ENCODE measurements at regions not wholly inside any gene's neighbourhood (a gene's known extent, or its start where the extent isn't known, plus 50 kb on each side); places are given as distances from the start of the nearest gene placed in this dataset.

DNA sequence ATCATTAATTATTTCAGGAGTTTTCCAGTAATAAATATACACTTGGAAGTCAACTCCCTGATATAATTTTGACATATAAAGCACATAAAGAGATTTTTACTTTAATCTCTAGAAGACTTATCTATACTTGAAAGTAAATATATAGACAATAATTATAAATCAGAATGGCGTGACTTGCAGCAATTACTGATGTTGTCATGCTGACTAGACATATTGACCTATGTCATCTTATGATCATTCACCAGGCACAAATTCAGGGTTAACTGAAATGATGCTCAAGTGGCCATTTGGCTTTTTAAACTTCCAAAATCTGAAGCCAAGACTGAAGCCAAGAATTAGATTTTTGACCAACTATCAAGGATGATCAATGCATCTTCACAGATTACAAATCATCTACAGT, 192.2 kb downstream of the MCHR2 start:
- intact Hi-C loops (cut with micrococcal nuclease), result no loop called here

DNA sequence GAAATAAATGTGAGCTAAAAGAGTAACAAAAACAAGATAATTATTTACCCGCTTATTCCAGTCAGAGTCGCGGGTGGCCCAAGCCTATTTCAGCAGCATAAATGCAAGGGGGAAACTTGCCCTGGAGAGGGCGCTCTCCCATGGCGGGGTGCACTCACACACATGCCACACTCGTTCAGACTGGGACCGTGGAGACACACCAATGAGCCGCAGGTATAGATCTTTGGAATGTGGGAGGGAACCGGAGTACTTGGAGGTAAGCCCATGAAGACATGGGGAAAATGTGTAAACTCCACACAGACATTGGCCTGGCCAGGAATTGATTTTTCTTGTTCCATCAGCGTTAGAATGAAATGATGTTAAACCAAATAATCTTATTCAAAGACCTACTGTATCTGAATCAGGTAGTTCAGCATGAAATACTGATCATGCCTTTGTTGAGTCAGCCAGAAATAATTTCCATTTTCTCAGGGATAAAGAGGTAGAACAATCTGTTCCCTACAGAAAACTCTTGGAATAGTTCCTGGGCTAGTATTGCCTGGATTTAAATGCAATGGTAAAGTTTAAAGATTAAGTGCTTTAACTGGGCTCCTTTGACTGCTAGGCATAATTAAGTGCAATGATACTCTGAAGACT, 191.5 kb downstream of the MCHR2 start:
- intact Hi-C loops (cut with micrococcal nuclease), result no loop called here

DNA sequence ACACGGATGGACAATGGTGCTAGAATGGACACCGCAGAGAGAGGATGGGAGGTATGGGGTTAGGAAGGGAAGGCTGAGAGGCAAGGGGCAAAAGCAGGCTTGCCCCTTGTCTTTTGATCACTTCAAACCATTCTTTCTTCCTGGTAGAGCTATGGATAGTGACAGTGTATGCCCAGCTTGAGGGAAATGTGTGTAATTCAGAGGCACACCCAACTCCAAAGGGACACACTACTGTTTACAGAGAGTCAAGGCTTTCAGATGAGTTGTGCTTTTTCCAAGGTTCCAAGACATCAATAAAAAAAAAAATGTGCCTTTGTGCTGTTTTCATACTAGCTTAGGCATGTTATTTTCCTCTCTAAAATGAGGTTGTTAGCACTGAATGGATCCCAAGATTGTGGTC, 185.0 kb downstream of the MCHR2 start:
- intact Hi-C loops (cut with micrococcal nuclease), result no loop called here

DNA sequence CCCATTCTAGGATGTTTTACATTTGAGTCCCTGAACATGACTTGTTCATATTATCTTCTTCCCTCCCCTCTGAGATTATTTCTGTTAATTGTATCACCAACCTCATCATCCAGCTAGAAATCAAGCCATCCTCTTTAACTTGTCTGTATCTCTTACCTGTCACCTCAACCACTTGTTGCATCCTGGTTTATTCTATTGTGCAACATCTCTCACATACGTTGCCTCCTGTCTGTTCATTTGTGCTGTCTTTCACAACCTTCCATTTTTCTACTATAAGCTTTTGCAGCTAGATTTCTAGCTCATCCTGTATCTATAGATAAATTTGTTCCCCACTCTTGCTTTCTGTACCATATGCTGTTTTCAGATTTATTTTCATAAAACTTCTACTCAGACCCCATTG, 183.7 kb downstream of the MCHR2 start:
- intact Hi-C loops (cut with micrococcal nuclease), result no loop called here

DNA sequence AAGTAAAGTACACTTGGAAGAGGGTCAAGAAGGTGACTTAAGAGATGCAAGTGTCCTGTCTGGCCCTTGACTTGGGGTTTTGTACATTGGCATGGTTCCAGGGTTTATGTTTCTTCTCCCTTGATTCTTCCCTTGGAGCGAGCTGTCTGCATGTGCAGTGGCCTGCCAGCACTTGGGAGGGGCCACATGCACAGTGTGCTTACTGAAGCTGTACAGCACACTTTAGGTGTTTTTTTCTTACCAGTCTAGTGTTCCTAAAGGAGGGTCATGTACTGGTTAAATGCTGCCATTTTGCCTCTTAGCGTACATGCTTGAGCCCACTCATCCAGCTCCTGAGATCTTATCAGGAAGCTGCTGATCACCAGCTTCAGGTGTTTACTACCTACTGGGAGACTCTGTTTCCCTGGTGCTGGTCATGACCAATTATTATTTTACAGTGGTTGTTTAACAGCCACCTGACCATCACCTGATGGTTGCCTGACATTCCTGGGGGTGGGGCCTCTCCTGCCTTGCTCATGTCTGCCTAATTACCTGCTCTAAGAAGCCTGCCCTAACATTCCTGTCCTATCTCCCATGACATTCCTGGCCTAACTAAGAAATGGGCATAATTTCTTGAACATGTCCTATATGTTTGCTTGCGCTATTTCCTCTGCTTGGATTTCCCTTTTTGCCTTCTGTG, 182.9 kb downstream of the MCHR2 start:
- intact Hi-C loops (cut with micrococcal nuclease), result no loop called here

DNA sequence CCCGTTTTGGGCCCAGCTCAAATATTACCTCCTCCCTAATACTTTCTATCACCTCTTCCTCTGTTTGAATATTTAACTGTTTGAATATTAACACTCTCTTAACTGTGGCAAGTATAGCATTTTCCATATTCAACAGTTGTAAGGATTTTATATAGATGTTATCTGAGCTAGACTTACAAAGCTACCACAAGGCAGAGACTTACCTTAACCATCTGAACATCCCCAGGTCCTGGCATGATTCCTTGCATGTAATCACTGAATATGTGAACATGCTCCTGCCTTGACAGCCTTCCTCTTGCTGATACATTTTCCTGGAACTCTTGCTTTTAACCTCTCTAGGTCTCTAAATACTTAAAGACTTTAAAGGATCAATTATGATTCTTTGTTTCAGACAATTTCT, 182.4 kb downstream of the MCHR2 start:
- intact Hi-C loops (cut with micrococcal nuclease), result no loop called here

DNA sequence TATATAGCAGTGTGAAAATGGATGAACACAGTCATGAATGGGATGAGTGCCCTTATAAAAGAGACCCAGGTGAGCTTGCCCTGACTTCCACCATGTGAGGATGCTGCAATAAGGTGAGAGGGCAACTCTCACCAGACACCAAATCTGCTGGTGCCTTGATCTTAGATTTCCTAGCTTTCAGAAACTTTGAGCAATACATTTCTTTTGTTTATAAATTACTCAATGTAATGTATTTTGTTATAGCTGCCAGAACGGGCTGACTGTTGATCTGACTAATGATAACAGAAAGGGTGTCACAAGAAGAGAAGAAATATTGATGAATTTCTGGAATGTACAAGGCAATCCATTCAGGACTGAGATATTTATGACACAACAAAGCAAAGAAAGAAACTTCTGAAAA, 180.5 kb downstream of the MCHR2 start:
- intact Hi-C loops (cut with micrococcal nuclease), result no loop called here

DNA sequence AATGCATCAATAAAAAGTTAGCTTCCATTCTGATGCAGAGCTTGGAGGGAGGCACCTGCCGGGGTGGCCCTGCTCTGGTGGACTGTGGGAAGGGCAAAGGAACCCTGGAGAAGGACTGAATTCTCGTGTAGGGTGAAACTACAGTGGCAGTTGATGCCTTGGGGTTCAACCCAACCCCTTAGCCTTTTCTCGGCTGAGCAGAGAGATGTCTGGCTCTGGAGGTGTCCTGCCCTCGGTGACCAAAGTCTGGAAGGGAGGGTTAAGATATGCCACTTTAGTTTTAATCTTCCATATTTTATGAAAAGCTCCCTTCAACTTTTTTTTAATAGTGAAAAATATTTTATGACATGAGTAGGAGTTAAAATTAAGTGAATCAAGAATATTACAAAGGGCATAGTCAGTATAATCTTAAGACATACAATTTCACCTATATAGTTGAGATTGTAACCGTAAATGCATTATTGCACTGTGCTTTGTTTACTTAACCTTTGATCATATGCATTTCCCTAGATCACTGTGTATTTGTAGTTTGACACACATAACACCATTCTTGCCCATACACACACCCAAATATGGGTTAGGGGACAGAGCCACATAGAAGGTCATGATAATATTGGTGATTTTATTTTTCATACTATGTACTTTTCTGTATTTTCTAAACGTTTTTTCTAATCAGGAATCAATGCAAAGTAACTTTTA, 179.6 kb downstream of the MCHR2 start:
- intact Hi-C loops (cut with micrococcal nuclease), result no loop called here

DNA sequence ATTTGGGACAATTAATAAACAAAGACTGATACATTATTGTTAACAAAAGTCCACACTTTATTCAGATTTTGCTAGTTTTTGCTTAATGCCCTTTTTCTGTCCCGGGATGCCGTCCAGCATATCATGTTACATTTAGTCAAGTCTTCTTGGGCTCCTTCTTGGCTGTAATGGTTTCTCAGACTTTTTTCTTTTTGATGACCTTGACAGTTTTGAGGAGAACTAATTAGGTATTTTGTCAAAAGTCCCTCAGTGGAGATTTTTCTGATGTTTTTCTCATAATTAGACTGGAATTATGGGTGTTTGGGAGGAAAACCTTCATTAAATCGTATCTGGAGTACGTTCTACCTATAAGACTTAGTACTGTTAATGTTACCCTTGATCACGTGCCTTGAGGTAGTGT, 177.2 kb downstream of the MCHR2 start:
- intact Hi-C loops (cut with micrococcal nuclease), result no loop called here

DNA sequence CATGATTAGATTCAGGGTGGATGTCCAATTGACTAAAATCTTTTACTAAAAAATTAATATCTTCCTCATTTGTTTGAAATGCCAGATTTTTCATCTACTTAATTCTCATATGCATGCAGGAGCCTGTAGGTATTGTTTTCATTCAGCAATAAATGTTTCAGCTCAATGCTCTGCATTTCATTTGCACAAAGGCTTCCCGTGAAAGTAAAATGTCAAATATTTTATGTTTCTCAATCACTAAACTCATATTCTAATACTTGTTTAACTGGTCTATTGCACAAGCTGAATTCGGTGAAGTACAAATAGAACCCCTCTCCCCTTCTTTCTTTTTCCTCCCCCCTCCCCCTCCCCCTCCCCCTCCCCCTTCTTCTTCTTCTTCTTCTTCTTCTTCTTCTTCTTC, 175.9 kb downstream of the MCHR2 start:
- intact Hi-C loops (cut with micrococcal nuclease), result no loop called here

DNA sequence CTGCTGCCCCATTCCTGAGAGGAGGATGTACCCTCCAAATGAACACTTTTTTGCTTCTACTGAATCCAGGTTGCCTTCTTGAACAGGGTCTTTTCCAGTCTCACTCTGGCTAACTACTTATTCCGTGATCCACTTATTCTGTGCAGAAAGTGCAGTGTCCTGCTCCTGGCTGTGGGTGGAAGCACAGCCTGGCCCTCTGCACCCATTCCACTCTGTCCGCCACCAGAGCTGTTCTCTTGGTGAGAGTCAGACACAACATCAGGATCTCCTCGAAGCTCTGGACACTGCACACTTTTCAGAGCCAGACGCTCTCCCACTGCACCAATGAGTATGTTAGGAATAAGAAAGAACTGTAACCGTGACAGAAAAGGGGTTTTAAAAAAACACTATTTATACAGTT, 174.2 kb downstream of the MCHR2 start:
- intact Hi-C loops (cut with micrococcal nuclease), result loop anchor here (5.0 kb wide), 1 partner anchor 253 kb away; the partner anchor contains the start of gene CCNC

DNA sequence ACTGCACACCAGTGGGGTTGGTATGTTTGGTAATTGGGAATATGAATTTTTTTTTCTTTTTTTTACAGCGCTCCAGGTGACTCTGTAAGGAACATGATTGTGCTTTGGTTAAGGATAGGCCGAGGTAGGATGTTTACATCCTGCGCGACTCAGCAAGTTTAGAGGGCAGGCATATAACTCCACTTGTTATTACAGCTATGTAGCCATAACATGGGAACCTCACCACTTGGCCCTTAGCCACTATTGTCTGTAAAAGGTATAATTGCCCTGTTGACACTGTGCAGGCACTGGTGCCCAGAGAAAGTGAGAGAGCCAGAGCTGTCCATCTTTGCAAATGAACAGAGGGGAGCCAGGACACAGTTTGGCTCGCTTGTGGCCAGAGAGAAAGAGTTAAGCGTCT, 172.9 kb downstream of the MCHR2 start:
- intact Hi-C loops (cut with micrococcal nuclease), result loop anchor here (5.0 kb wide), 1 partner anchor 254 kb away; the partner anchor contains the start of gene CCNC

DNA sequence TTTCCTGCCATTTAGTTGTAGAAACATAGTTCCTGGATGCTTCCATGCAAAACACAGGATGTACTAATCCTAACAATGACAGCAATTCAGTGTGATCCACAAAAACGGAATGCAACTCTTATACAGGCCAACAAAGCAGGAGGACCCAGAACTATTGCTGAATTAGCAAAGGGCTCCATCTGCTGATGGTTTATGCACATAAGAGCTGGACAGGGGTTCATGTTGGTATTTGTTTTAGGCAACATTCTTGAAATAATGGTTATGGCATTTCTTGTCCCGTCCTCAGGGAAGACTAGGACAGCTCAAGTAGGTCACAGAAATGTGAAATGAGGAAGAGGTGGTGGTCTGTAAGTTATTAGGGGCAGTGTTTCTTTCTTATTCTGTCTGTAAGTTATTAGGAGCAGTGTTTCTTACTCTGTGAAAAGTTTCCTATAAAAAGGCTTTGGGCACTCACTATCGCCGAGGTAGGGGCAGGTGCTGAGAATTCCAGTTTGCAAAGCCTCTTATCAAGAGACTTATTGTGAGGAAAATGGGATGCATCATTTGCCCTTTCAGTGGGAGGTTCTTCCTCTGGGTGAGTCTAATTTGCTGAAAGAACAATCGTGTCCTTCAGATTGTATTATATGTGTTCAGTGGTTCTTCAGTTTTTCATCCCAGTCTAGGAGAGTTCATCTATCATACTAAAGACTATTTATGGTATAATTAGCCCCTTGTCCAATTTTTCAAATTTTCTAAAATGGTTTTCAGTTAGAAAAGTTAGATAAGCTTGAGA, 171.1 kb downstream of the MCHR2 start:
- intact Hi-C loops (cut with micrococcal nuclease), result loop anchor here (1.0 to 5.0 kb wide), 4 partner anchors 235 to 492 kb away; partner anchors contain the start of gene CCNC

DNA sequence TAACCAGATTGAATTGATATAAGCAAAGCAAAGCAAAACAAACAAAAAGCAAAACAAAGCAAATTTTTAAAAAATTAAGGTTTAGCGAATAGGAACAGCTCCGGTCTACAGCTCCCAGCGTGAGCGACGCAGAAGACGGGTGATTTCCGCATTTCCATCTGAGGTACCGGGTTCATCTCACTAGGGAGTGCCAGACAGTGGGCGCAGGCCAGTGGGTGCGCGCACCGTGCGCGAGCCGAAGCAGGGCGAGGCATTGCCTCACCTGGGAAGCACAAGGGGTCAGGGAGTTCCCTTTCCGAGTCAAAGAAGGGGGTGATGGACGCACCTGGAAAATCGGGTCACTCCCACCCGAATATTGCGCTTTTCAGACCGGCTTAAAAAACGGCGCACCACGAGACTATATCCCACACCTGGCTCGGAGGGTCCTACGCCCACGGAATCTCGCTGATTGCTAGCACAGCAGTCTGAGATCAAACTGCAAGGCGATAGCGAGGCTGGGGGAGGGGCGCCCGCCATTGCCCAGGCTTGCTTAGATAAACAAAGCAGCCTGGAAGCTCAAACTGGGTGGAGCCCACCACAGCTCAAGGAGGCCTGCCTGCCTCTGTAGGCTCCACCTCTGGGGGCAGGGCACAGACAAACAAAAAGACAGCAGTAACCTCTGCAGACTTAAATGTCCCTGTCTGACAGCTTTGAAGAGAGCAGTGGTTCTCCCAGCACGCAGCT, 170.3 kb downstream of the MCHR2 start:
- intact Hi-C loops (cut with micrococcal nuclease), result loop anchor here (2.0 to 5.0 kb wide), 2 partner anchors 256 to 493 kb away; partner anchors contain the start of gene CCNC

DNA sequence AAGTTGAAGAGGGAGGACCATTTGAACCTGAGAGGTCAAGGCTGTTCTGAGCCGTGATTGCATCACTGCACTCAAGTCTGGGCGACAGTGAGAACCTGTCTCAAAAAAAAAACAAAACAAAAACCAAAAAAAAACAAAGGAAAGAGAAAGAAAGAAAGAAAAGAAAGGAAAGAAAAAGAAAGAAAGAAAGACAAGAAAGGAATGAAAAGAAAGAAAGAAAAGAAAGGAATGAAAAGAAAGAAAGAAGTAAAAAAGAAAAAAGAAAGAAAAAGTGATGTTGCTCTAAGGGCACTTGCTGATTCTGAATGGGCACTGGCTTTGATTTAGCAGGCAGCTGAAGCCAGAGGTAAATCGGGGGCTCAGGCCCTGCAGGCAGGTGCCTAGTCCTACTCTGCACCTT, 161.0 kb downstream of the MCHR2 start:
- intact Hi-C loops (cut with micrococcal nuclease), result no loop called here

DNA sequence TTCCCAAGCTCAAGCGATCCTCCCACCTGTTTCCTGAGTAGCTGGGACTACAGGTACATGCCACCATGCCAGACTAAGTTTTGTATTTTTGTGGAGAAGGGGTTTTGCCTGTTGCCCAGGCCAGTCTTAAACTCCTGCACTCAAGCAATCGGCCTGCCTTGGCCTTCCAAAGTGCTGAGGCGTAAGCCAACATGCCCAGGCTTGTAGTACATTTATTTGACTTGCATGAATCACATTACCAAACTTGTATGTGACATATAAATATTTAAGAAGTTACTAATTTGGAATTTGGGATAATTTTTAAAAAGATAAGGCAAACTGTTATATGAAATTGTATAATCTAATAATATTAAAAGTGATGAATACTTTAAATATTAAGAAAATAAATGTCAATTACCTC, 157.6 kb downstream of the MCHR2 start:
- intact Hi-C loops (cut with micrococcal nuclease), result no loop called here

DNA sequence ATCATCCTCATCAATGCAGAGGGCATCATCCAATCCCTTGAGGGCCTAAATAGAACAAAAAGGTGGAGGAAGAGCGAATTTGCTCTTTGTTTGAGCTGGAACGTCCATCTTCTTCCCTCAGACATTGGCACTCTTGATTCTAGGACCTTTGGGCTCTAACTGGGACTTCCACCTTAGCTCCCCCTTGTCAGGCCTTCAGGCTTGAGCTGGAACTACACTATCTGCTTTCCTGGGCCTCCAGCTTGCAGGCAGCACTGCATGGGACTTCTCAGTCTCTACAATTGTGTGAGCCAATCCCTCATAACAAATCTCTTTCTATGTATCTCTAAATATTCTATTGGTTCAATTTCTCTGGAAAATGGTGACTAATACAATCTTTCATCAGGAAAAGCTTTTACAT, 155.4 kb downstream of the MCHR2 start:
- intact Hi-C loops (cut with micrococcal nuclease), result no loop called here

DNA sequence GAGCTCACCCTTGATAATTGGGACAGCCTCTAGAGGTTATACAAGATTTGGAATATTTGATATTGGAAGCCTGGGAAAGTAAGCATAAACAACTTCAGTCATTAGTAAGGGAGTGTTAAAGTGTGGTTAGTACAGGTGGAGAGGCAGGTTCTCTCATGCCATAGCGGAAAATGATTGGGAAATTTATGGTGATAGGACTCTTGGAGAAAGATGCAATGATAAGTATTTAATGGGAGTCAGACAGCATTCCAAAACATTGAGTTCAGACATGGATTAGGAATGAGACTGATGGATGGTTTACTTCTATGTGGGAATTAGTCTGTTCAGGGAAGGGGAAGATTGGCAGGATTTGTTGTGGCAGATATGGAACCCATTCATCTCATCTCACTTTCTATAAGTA, 152.7 kb downstream of the MCHR2 start:
- intact Hi-C loops (cut with micrococcal nuclease), result no loop called here

DNA sequence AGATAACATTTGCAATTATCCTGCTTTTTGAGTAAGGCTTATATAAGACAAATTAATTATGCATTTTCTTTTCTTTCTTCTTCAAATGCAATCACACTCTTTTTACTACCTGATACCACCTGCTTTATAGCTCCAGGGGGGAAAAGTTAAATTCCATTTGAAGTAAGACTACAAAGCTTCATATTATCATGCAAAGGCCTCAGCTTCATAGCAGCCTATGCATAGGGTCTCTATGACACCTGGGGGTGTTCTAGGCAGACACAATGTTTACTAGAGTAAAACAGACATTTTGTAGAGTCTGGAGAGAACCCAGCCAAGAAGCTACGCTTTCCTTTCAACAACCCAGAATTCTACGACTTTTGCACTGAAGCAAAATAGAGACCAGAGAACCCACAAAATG, 148.0 kb downstream of the MCHR2 start:
- intact Hi-C loops (cut with micrococcal nuclease), result no loop called here

DNA sequence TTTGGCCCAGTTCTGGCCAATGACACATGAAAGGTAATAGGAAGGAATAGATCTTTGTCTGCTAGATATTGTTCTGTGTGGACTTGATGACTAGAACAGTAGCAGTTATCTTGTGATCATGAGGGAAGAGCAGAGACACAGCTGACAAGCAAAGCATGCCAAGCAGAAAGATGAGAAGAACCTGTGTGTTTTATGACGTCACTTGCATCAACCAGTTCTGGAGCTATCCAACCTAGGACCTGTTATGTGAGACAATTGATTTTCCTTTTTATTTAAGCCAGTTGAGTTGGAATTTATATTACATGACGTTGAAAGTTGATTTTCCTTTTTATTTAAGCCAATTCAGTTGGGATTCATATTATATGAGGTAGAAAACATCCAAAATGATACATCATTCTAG, 143.2 kb downstream of the MCHR2 start:
- intact Hi-C loops (cut with micrococcal nuclease), result no loop called here

DNA sequence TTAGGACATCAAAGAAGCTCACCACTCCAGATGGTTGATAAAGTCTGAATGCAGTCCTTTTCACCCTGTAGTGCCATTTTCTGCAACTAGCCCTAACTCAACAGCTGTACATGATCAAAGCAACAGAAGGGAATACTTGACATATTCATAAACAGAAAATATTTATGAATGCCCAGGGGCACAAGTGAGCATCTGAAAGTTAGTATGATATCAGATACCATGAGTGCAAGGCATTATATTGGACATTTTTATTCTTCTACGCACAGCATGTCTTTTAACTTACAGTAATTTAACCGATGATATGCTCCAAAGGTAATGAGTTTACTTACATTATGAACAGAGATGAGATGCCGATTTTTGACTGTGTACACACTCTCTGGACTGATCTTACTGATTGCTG, 142.0 kb downstream of the MCHR2 start:
- intact Hi-C loops (cut with micrococcal nuclease), result no loop called here
